IPS-20b (cell line): ENCODE measurements at regions not wholly inside any gene's neighbourhood (a gene's known extent, or its start where the extent isn't known, plus 50 kb on each side); places are given as distances from the start of the nearest gene placed in this dataset.
"Not testable (repeated sequence)": the region's sequence is repeated elsewhere in the genome, so short reads cannot be mapped to it uniquely, and the experiment has no call there.

Source experiments
- H3K27ac ChIP-seq: one replicate; pipeline ENCODE4 v1.5.1; 2013; ENCODE audit warnings: low read length
- H3K27me3 ChIP-seq: 2 replicates; pipeline ENCODE4 v1.6.1; 2013; ENCODE audit warnings: mild to moderate bottlenecking, low read length, inconsistent platforms; ENCODE audit not compliant: insufficient read depth
- H3K36me3 ChIP-seq: 2 replicates; pipeline ENCODE4 v1.6.1; 2013; ENCODE audit warnings: low read depth, mild to moderate bottlenecking, inconsistent platforms, low read length, moderate library complexity; ENCODE audit not compliant: insufficient read depth
- H3K4me1 ChIP-seq: 2 replicates; pipeline ENCODE4 v1.6.1; 2013; ENCODE audit warnings: mild to moderate bottlenecking, control low read depth, inconsistent platforms, low read length, moderate library complexity; ENCODE audit not compliant: insufficient read depth
- H3K4me3 ChIP-seq: 2 replicates; pipeline ENCODE4 v1.5.1; 2013; ENCODE audit warnings: mild to moderate bottlenecking, low read length, inconsistent platforms
- H3K9ac ChIP-seq: 2 replicates; pipeline ENCODE4 v1.6.1; 2013; ENCODE audit warnings: low read depth, mild to moderate bottlenecking, inconsistent platforms, low read length, moderate library complexity
- H3K9me3 ChIP-seq: 2 replicates; pipeline ENCODE4 v1.6.1; 2013; ENCODE audit warnings: mild to moderate bottlenecking, low read depth, low read length, inconsistent platforms; ENCODE audit not compliant: insufficient read depth

DNA sequence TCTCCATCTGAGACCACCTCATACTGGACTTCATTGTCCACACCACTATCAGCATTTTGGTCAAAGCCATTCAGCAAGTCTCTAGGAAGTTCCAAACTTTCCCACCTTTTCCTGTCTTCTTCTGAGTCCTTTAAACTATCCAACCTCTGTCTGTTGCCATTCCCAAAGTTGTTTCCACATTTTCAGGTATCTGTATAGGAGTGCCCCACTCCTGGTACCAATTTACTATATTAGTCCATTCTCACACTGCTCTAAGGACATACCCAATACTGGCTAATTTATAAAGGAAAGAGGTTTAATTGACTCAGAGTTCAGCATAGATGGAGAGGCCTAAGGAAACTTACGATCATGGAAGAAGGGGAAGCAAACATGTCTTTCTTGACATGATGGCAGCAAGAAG, 292.2 kb upstream of the ATXN7L3B start:
- no peak overlapping the region for H3K27ac ChIP-seq
- no peak overlapping the region for H3K4me3 ChIP-seq
- no peaks in the 10 kb centered on the region for H3K36me3 ChIP-seq
- H3K9me3 ChIP-seq = no peaks in the 10 kb centered on the region; the same call in 1 of the 2 replicates
- H3K27me3 ChIP-seq = no peaks in the 10 kb centered on the region
- 0 out of 2 replicates have a peak, but pooled peaks cover 4% of the 10 kb centered on the region for H3K4me1 ChIP-seq
- H3K9ac ChIP-seq = no peak overlapping the region

DNA sequence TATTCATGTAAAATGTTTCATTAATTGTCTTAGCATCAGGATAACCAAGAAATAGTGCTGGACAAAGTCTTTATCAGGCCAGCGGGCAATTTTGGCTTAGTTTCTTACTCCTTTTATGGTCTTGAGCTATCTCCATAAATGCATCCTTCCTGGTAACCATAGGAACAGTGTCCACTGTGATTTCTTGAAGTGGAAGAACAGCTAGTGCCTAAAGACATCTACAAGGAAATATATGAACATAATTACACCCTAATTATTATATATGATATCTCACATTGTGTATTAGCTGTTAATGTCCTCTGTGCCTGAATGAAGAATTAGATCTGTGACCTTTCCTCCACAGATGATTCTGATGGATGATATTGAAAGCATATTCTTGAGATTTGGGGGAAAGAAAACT, 286.7 kb upstream of the ATXN7L3B start:
- no peaks in the 10 kb centered on the region for H3K4me1 ChIP-seq
- H3K27me3 ChIP-seq = no peaks in the 10 kb centered on the region
- H3K27ac ChIP-seq = no peak overlapping the region
- H3K36me3 ChIP-seq = no peaks in the 10 kb centered on the region
- no peak overlapping the region for H3K4me3 ChIP-seq
- H3K9ac ChIP-seq = no peak overlapping the region
- peaks cover 12% of the 10 kb centered on the region for H3K9me3 ChIP-seq

DNA sequence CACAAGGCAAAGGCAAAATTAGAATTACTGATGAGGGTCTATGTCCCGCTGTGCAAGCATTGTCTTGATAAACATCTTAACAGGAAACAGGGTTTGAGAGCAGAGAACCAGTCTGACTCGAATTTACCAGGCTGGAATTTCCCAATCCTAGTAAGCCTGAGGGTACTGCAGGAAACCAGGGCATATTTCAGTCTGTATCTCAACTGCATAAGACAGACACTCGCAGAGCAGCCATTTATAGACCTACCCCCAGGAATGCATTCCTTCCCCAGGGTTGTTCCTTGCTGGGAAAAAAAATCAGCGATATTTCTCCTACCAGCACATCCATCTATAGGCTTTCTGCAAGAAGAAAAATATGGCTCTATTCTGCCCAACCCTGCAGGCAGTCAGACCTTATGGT, 283.8 kb upstream of the ATXN7L3B start:
- not testable (repeated sequence) for H3K9ac ChIP-seq, H3K4me1 ChIP-seq, H3K4me3 ChIP-seq, H3K36me3 ChIP-seq, H3K27me3 ChIP-seq, H3K27ac ChIP-seq
- peaks cover 12% of the 10 kb centered on the region for H3K9me3 ChIP-seq

DNA sequence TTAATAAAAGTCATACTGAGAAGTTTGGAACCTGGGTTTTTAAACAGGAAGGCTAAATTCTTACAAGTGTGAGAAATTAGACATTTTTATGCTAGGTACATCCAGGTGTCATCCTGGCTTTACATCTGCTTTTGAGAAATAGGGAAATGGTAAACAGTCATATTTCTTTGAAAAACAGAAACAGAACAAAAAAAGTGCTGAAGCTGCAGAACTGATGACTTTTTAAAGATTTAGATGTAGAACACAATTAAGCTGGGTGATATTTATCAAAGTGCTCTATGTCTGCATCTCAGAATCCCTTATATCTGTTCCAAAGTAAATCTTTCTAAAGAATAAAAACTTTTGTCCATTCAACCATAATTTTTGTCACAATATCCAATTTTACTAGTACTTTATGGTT, 282.9 kb upstream of the ATXN7L3B start:
- H3K4me3 ChIP-seq = no peak overlapping the region
- no peaks in the 10 kb centered on the region for H3K27me3 ChIP-seq
- H3K36me3 ChIP-seq = no peaks in the 10 kb centered on the region
- H3K27ac ChIP-seq = no peak overlapping the region
- H3K4me1 ChIP-seq = 0 out of 2 replicates have a peak, but pooled peaks cover 2% of the 10 kb centered on the region
- no peak overlapping the region for H3K9ac ChIP-seq
- H3K9me3 ChIP-seq = peaks cover 12% of the 10 kb centered on the region

DNA sequence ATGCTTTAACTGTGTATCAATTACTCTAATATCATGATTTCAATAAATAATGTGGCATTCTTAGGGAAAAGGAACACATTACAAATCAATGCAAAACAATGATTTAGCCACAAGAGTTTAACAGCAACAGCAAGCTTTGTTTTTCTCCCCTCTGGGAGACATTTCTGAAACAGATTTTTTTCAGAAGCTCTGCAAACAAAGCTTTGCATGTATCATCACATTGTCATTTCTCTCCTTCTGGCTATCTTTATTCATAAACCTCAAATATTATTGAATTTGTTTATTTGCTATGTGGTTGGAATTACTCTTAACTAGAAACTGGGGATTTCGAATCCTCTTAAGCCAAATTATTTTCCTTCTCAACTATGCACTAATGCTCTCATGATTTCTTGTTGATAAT, 278.4 kb upstream of the ATXN7L3B start:
- Histone ChIP-seq H3K9ac (no peak overlapping the region), H3K27ac (no peak overlapping the region), H3K4me1 (peaks cover 2% of the 10 kb centered on the region; the same call in 1 of the 2 replicates)

DNA sequence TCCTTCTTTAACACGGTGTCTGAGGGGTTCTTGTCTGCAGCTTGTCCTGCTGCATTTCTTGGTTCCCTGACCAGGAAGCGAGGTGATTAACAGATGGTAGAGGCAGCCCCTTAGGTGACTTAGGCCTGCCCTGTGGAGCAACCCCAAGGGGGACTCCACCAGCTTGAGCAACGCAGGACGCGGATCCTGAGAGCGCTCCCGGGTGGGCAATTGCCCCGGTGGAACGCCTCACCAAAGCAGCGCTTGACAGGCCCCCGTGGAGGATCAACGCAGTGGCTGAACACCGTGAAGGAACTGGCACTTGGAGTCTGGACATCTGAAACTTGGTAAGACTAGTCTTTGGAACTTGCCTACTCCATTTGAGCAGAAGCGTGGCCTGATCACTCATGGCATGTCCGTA, 272.9 kb upstream of the ATXN7L3B start:
- H3K9me3 ChIP-seq = no peaks in the 10 kb centered on the region; the same call in 1 of the 2 replicates
- H3K27me3 ChIP-seq = no peaks in the 10 kb centered on the region
- no peak overlapping the region for H3K9ac ChIP-seq
- H3K4me3 ChIP-seq = no peak overlapping the region
- H3K27ac ChIP-seq = no peak overlapping the region
- H3K4me1 ChIP-seq = no peaks in the 10 kb centered on the region; the same call in 1 of the 2 replicates
- H3K36me3 ChIP-seq = no peaks in the 10 kb centered on the region

More for the DNA sequence above, 278.4 kb upstream of the ATXN7L3B start:
- Histone ChIP-seq H3K4me3 (no peak overlapping the region), H3K36me3 (no peaks in the 10 kb centered on the region), H3K9me3 (peaks cover 4% of the 10 kb centered on the region; the same call in 1 of the 2 replicates), H3K27me3 (no peaks in the 10 kb centered on the region)

DNA sequence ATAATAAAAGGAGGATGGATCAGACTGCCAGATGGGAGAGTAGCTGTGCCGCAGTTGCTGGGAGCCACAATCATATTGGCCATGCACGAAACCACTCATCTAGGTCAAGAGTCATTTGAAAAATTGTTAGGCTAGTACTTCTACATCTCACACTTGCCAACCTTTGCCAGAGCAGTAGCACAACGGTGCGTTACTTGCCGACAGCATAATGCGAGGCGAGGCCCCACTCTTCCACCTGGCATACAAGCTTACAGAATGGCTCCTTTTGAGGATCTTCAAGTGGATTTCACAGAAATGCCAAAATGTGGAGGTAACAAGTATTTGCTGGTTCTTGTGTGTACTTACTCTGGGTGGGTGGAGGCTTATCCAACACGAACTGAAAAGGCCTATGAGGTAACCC, 268.3 kb upstream of the ATXN7L3B start:
- H3K27ac ChIP-seq, H3K27me3 ChIP-seq, H3K4me3 ChIP-seq, H3K36me3 ChIP-seq, H3K9ac ChIP-seq, H3K9me3 ChIP-seq, H3K4me1 ChIP-seq: not testable (repeated sequence)

DNA sequence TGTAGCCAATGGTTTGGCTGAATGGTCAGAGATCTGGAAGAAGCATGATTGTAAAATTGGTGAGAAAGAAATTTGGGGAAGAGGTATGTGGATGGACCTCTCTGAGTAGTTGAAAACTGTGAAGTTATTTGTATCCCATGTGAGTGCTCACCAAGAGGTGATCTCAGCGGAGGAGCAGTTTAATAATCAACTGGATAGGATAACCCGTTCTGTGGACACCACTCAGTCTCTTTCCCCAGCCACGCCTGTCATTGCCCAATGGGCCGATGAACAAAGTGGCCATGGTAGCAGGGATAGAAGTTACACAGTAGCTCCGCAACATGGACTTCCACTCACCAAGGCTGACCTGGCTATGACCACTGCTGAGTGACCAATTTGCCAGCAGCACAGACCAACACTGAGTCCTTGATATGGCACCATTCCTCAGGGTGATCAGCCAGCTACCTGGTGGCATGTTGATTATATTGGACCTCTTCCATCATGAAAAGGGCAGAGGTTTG, 257.4 kb upstream of the ATXN7L3B start:
- Histone ChIP-seq H3K27ac (no peak overlapping the region), H3K9me3 (peaks cover 8% of the 10 kb centered on the region), H3K4me3 (no peak overlapping the region), H3K4me1 (no peaks in the 10 kb centered on the region), H3K27me3 (no peaks in the 10 kb centered on the region), H3K36me3 (no peaks in the 10 kb centered on the region), H3K9ac (no peak overlapping the region)

DNA sequence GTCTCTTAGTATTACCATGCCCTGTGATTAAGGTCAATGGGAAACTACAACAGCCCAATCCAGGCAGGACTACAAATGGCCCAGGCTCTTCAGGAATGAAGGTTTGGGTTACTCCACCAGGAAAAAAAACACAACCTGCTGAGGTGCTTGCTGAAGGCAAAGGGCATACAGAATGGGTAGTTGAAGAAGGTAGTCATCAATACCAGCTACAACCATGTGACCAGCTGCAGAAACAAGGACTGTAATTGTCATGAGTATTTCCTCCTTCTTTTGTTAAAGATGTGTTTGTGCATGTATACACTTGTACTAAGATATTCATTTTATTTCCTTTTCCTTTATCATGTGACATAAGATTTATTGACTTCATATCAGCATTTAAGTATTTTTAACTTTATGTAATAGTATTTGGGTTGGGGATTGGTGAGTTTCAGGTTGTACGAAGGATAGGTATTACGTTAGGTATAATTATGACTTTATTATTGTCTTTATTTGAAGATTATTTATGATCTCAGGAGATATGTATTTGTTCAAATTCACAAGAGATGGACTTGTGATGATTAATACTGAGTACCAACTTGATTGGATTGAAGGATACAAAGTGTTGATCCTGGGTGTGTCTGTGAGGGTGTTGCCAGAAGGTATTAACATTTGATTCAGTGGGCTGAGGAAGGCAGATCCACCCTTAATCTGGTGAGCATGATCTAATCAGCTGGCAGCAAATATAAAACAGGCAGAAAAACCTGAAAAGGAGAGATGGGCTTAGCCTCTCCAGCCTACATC, 256.0 kb upstream of the ATXN7L3B start:
- not testable (repeated sequence) for H3K9me3 ChIP-seq, H3K4me1 ChIP-seq, H3K27me3 ChIP-seq, H3K36me3 ChIP-seq, H3K9ac ChIP-seq, H3K27ac ChIP-seq, H3K4me3 ChIP-seq

DNA sequence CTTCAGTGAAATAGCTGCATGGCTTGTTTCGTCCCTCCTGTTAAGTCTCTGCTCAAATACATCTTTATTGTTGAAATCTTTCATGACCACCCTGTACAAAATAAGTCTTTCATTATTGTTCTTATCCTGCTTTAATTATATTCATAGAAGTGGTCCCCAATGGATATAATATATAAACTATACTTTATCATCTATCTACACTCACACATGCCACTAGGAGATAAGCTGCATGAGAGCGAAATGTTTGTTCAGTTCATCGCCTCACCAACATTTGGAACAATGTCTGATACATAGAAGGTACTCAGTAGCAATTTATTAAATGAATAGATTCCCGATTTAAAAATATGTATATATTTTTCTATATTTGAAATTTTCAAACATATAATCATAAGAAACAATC, 254.0 kb upstream of the ATXN7L3B start:
- H3K27me3 ChIP-seq = no peaks in the 10 kb centered on the region
- no peak overlapping the region for H3K4me3 ChIP-seq
- H3K9me3 ChIP-seq = no peaks in the 10 kb centered on the region
- H3K4me1 ChIP-seq = peaks cover 6% of the 10 kb centered on the region
- no peaks in the 10 kb centered on the region for H3K36me3 ChIP-seq
- H3K9ac ChIP-seq = no peak overlapping the region
- H3K27ac ChIP-seq = no peak overlapping the region

DNA sequence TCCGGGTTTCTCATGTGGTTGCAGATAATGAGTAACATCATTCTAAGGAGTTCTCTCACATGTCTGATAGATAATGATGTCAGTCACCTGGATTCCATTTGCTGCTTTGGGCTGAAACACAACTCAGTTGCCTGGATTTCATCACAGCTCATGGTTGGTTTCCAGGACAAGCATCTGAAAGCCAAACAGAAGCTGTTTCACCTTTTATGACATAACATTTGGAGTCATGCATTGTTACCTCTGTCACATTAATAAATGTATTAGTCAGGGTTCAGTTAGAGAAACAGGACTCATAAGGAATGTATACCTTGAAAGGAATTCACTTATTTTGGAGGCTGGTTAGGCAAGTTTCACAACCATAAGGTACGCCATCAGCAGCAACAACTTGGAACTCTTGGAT, 251.9 kb upstream of the ATXN7L3B start:
- H3K4me3 ChIP-seq = no peak overlapping the region
- H3K27me3 ChIP-seq = no peaks in the 10 kb centered on the region
- peaks cover 6% of the 10 kb centered on the region for H3K4me1 ChIP-seq
- no peak overlapping the region for H3K9ac ChIP-seq
- H3K9me3 ChIP-seq = no peaks in the 10 kb centered on the region
- H3K27ac ChIP-seq = no peak overlapping the region
- no peaks in the 10 kb centered on the region for H3K36me3 ChIP-seq

DNA sequence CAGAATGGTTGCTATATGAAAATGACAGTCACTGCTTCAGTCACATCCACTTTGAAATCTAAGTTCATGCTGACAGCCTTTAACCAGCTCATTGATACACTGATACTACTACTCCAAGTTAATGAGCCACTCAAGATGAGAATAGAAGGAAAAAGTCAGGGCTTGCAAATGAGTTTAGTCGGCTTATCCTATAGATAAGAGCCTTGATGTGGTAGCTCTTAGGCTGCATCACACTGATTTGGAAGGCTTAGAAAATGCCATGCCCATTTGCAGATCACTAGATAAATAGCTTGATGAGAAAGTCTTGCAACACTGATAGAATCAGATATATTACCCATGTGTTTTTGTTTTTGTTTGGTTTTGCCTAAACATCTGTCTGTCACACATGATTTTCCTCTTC, 251.4 kb upstream of the ATXN7L3B start:
- H3K36me3 ChIP-seq = no peaks in the 10 kb centered on the region
- no peak overlapping the region for H3K9ac ChIP-seq
- no peaks in the 10 kb centered on the region for H3K9me3 ChIP-seq
- H3K27ac ChIP-seq = no peak overlapping the region
- H3K4me3 ChIP-seq = no peak overlapping the region
- peaks cover 6% of the 10 kb centered on the region for H3K4me1 ChIP-seq
- H3K27me3 ChIP-seq = no peaks in the 10 kb centered on the region
